T-helper 2 cell treated with Interferon-gamma antibody and Interleukin-4, amounts not matched to agents 5 μg/mL and 100 μg/mL, for 36 hours (primary cell): ENCODE measurements at regions not wholly inside any gene's neighbourhood (a gene's known extent, or its start where the extent isn't known, plus 50 kb on each side); places are given as distances from the start of the nearest gene placed in this dataset.
"Not testable (repeated sequence)": the region's sequence is repeated elsewhere in the genome, so short reads cannot be mapped to it uniquely, and the experiment has no call there.

Experiments used
- DNase-seq: peaks from one replicate; pipeline ENCODE4 v3.0.0; 2021; ENCODE audit warnings: low spot score
- H3K27ac Mint-ChIP-seq: one replicate; pipeline ENCODE4 v1.8.0; 2021; ENCODE audit warnings: mild to moderate bottlenecking, mixed read lengths
- H3K27me3 Mint-ChIP-seq: one replicate; pipeline ENCODE4 v1.8.0; 2021; ENCODE audit warnings: low read depth, mixed read lengths
- H3K36me3 Mint-ChIP-seq: one replicate; pipeline ENCODE4 v1.8.0; 2021; ENCODE audit warnings: low read depth, mixed read lengths
- H3K4me1 Mint-ChIP-seq: one replicate; pipeline ENCODE4 v1.8.0; 2021; ENCODE audit warnings: low read depth, mixed read lengths
- H3K4me3 Mint-ChIP-seq: one replicate; pipeline ENCODE4 v1.8.0; 2022; ENCODE audit warnings: mild to moderate bottlenecking, moderate library complexity, mixed read lengths
- H3K9me3 Mint-ChIP-seq: one replicate; pipeline ENCODE4 v1.8.0; 2021; ENCODE audit warnings: mixed read lengths

DNA sequence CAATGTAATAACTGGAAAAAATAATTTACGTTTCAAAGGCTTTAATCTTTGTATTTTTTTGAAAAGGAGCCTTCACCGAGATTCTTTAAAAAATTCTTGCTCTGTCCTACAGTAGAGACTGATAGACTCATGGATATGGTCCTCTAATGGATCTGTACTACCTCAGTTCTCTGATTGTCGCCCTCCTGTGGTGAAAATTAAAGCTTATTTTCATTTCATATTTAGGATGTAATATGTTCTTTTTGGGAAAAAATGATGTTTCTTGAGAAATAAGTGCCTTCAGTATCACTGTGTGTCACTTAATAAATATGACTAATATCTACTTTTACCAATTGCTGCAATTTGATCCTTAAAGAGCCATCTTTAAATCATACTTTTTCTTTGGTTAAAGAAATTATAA is 4593.3 kb upstream of the OR11H1 start:
- H3K4me1 Mint-ChIP-seq, H3K27me3 Mint-ChIP-seq, H3K36me3 Mint-ChIP-seq, DNase-seq, H3K27ac Mint-ChIP-seq, H3K4me3 Mint-ChIP-seq: not testable (repeated sequence)
- peaks cover 53% of the 10 kb centered on the region for H3K9me3 Mint-ChIP-seq

DNA sequence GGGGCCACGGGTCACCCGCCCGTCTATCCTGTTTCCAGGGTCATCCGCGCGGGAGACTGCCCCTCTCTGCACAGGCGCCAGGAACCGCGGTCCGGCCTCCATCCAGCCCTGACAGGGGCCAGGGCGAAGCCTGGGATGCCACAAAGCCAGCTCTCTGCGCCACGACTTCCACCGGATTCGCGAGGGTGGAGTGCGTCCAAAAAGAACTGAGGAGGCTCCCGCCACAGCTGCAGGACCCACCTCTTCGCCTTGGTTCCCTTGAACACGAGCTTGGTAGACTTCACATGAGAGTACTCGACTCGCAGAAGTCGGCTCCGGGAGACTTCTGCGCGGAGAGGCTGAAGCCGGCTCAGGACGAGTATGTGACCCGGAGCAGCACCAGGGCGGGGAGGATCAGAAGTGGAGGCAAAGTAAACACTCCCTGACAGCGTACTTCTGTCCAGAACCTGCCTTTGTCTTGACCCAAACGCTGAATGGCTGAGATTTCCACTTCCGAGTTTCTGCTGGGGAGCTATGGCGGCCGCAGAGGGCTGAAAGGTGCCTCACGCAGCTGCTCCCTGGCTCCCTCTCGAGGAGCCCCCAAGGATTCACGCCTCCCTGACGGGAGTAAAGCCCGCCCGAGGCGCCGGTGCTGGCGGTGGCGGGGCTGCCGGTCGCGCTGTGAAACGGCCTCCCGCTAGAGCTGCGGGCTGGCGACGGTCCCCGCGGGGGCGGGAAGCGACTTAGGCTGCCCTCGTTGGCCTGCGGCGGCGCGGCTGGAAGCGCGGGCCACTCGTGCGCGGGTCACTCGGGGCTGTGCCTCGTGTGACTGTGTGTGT is 4566.7 kb upstream of the OR11H1 start:
- Mint-ChIP-seq H3K27me3 (no peaks in the 10 kb centered on the region), H3K27ac (no peak overlapping the region), H3K36me3 (no peaks in the 10 kb centered on the region), H3K9me3 (peaks cover 67% of the 10 kb centered on the region), H3K4me1 (no peaks in the 10 kb centered on the region), H3K4me3 (no peak overlapping the region)
- no peak for DNase-seq

DNA sequence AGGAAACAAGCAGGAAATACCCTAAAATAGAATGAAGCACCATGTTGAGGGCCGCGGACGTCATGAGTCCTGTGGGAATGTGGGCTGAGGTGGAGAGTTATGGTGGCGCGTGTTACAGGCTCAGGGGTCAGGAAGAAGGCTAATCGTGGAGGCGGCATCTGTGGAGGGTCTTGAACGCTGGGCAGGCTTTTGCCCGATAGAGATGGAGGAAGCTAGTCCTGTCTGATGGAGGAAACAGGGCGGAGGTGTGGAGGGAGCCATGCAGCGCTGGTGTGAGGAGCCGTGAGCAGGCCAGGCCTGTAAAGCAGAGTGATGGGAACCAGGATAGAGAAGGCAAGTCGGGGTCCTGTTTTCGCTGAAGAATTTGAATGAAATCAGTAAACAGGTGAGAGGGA is 4566.1 kb upstream of the OR11H1 start:
- not testable (repeated sequence) for H3K27ac Mint-ChIP-seq, DNase-seq, H3K36me3 Mint-ChIP-seq, H3K27me3 Mint-ChIP-seq, H3K4me3 Mint-ChIP-seq, H3K4me1 Mint-ChIP-seq
- H3K9me3 Mint-ChIP-seq, result peaks cover 63% of the 10 kb centered on the region
